ENCODE measurements at regions not wholly inside any gene's neighbourhood (a gene's known extent, or its start where the extent isn't known, plus 50 kb on each side); places are given as distances from the start of the nearest gene placed in this dataset.

GRCh38 chr10:81733542-81733941, 141.5 kb upstream of the NRG3 start:
- TF ChIP-seq CTCF (IDR thresholded peaks at IDR 0.05) (no peak), POLR2A (IDR thresholded peaks at IDR 0.05) (no peak), EP300 (IDR thresholded peaks at IDR 0.05) (no peak)
